ENCODE measurements at regions not wholly inside any gene's neighbourhood (a gene's known extent, or its start where the extent isn't known, plus 50 kb on each side); places are given as distances from the start of the nearest gene placed in this dataset.
A peak's percentile ranks its signal among the peaks of the same experiment; 100 is the strongest.

DNA sequence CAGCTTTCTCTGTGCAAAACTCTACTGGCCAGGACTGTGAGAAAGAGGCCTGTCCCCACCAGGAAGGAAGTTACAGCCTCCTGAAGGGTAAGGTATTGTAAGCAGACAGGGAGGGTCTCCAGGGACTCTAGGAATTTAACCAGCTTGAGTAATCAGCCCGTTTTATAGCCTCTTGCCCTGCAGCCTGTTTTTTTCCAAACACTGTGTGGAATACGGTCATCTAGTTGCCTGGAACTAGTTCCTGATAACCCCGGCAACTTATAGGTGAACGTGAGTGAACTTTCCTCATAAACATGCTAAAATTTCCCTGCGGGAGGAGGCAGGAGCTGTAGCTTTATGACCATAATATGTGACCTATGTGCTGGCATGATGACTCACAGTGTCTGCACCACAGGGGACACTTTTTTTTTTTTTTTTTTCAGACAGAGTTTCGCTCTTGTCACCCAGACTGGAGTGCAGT is 60.1 kb upstream of the DAZL start:
- Histone ChIP-seq H3K4me2 (0 out of 2 replicates have a peak overlapping the region, but pooled peaks have one; percentile 12), H3K4me3 (no peak overlapping the region), H3K9me2 (ENCODE audit: insufficient read depth) (peaks cover 8% of the 10 kb centered on the region), H3K79me2 (replicated peaks; ENCODE audit: insufficient read depth) (peaks cover 41% of the 10 kb centered on the region), H3K36me3 (ENCODE audit: insufficient read depth) (peaks cover 7% of the 10 kb centered on the region; the same call in 1 of the 2 replicates), H3K27ac (ENCODE audit: low read depth) (peak overlapping the region; percentile 94), H4K20me1 (replicated peaks; ENCODE audit: insufficient read depth) (no peaks in the 10 kb centered on the region), H3F3A (replicated peaks; ENCODE audit: low read depth) (peaks cover 14% of the 10 kb centered on the region), H2AFZ (no peak overlapping the region), H3K27me3 (ENCODE audit: insufficient read depth) (no peaks in the 10 kb centered on the region), H3K4me1 (ENCODE audit: insufficient read depth) (peaks cover 43% of the 10 kb centered on the region)
- Mint-ChIP-seq H3K27ac (no peak overlapping the region), H3K4me3 (no peak overlapping the region), H3K27me3 (ENCODE audit: insufficient read depth, low read depth, poor library complexity) (peaks cover 8% of the 10 kb centered on the region), H3K4me1 (peaks cover 36% of the 10 kb centered on the region), H3K9me3 (peaks cover 28% of the 10 kb centered on the region), H3K36me3 (ENCODE audit: low read depth) (peaks cover 60% of the 10 kb centered on the region)
- ATAC-seq (peak; percentile 12; the same call in 2 of the 3 replicates), DNase-seq (ENCODE audit: low spot score) (peak; percentile 60)
- TF ChIP-seq EZH2 (IDR thresholded peaks at IDR 0.05; ENCODE audit: low read depth, unreplicated experiment) (no peak), POLR2AphosphoS5 (IDR thresholded peaks at IDR 0.05; ENCODE audit: low read depth) (no peak), ETS1 (IDR thresholded peaks at IDR 0.05) (no peak), EZH2phosphoT487 (IDR thresholded peaks at IDR 0.05; ENCODE audit: unreplicated experiment) (no peak), STAT1 (IDR thresholded peaks at IDR 0.05; ENCODE audit: unreplicated experiment) (no peak), ZNF462 (CRISPR knock-in tag; IDR thresholded peaks at IDR 0.05) (no peak), NANOG (IDR thresholded peaks at IDR 0.05; ENCODE audit: borderline replicate concordance) (no peak), CREB1 (CRISPR knock-in tag; IDR thresholded peaks at IDR 0.05; ENCODE audit: low read depth) (no peak), ZNF331 (CRISPR knock-in tag; IDR thresholded peaks at IDR 0.05; ENCODE audit: low read depth) (no peak), ZNF114 (CRISPR knock-in tag; IDR thresholded peaks at IDR 0.05) (no peak), JUNB (IDR thresholded peaks at IDR 0.05; ENCODE audit: unreplicated experiment) (no peak)
- TF ChIP-seq, protein P1, sequence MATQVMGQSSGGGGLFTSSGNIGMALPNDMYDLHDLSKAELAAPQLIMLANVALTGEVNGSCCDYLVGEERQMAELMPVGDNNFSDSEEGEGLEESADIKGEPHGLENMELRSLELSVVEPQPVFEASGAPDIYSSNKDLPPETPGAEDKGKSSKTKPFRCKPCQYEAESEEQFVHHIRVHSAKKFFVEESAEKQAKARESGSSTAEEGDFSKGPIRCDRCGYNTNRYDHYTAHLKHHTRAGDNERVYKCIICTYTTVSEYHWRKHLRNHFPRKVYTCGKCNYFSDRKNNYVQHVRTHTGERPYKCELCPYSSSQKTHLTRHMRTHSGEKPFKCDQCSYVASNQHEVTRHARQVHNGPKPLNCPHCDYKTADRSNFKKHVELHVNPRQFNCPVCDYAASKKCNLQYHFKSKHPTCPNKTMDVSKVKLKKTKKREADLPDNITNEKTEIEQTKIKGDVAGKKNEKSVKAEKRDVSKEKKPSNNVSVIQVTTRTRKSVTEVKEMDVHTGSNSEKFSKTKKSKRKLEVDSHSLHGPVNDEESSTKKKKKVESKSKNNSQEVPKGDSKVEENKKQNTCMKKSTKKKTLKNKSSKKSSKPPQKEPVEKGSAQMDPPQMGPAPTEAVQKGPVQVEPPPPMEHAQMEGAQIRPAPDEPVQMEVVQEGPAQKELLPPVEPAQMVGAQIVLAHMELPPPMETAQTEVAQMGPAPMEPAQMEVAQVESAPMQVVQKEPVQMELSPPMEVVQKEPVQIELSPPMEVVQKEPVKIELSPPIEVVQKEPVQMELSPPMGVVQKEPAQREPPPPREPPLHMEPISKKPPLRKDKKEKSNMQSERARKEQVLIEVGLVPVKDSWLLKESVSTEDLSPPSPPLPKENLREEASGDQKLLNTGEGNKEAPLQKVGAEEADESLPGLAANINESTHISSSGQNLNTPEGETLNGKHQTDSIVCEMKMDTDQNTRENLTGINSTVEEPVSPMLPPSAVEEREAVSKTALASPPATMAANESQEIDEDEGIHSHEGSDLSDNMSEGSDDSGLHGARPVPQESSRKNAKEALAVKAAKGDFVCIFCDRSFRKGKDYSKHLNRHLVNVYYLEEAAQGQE (IDR thresholded peaks at IDR 0.05; ENCODE audit: unreplicated experiment), result no peak
- TF ChIP-seq, protein P2, sequence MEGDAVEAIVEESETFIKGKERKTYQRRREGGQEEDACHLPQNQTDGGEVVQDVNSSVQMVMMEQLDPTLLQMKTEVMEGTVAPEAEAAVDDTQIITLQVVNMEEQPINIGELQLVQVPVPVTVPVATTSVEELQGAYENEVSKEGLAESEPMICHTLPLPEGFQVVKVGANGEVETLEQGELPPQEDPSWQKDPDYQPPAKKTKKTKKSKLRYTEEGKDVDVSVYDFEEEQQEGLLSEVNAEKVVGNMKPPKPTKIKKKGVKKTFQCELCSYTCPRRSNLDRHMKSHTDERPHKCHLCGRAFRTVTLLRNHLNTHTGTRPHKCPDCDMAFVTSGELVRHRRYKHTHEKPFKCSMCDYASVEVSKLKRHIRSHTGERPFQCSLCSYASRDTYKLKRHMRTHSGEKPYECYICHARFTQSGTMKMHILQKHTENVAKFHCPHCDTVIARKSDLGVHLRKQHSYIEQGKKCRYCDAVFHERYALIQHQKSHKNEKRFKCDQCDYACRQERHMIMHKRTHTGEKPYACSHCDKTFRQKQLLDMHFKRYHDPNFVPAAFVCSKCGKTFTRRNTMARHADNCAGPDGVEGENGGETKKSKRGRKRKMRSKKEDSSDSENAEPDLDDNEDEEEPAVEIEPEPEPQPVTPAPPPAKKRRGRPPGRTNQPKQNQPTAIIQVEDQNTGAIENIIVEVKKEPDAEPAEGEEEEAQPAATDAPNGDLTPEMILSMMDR (conservative IDR thresholded peaks at IDR 0.05; ENCODE audit: low read depth in 2 of 2), result no peak

Measured in GM23338 (cell line).